ENCODE measurements at regions not wholly inside any gene's neighbourhood (a gene's known extent, or its start where the extent isn't known, plus 50 kb on each side); places are given as distances from the start of the nearest gene placed in this dataset.

DNA sequence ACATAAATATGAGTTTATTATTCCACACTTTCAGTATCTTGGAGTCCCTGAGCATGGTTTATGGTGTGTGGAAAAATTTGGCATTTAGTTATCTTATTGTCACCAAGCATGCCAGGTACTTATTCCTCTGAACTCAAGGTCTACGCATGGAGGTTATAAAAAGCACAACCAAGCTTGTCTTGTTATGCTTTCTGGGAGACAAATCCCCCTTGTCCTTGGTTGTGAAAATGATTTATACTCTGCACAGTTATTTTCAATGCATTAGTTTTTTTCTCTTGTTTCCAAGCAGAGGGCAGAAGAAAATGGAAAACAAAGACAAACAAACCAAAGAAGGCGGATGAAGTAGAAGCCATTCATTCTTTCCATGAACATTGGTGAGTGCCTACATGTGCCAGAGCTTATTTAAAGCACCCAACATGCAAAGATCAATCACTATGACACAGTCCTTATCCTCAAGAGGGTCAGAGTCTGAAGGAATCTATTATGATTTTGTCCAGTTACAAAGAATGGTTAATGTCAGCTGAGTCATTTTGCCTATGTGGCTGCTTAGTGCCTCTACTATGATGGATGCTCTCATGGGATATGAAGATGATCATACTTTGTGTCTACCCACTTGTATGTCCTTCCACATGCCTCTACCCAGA lies 323.1 kb downstream of the TENT4A start:
- Histone ChIP-seq H3K27ac (no peak overlapping the region), H3K36me3 (replicated peaks) (no peaks in the 10 kb centered on the region), H3K27me3 (replicated peaks) (no peaks in the 10 kb centered on the region), H3K4me3 (ENCODE audit: low read depth, low read length) (no peak overlapping the region)
- TF ChIP-seq, protein P1, sequence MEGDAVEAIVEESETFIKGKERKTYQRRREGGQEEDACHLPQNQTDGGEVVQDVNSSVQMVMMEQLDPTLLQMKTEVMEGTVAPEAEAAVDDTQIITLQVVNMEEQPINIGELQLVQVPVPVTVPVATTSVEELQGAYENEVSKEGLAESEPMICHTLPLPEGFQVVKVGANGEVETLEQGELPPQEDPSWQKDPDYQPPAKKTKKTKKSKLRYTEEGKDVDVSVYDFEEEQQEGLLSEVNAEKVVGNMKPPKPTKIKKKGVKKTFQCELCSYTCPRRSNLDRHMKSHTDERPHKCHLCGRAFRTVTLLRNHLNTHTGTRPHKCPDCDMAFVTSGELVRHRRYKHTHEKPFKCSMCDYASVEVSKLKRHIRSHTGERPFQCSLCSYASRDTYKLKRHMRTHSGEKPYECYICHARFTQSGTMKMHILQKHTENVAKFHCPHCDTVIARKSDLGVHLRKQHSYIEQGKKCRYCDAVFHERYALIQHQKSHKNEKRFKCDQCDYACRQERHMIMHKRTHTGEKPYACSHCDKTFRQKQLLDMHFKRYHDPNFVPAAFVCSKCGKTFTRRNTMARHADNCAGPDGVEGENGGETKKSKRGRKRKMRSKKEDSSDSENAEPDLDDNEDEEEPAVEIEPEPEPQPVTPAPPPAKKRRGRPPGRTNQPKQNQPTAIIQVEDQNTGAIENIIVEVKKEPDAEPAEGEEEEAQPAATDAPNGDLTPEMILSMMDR (IDR thresholded peaks at IDR 0.05; ENCODE audit: low read depth, low read length, missing control alignments), result no peak
- DNase-seq, result no peak
- in situ Hi-C loops (cut with HindIII; ENCODE audit: low pct_ligation_motif_present, low sequenced_read_pairs), result no loop called here

DNA sequence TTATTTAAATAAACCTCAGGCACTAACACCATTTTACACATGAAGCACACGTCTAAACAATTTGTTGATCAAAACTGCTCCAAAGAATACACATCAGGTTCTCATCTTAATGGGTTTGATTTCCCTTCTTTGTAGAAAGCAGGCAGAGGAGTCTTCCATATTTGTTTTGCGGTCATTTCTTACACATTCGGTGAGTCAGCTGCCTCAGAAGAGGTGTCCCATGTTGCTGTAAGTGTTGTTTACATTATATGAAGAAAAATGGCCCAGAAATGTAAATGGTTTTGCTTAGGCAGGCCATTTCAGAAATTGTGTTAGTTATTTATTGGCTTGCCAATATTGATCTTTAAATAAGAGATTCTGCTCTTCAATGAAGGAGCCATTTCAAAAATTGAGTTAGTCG lies 325.8 kb downstream of the TENT4A start:
- TF ChIP-seq, protein P1 (IDR thresholded peaks at IDR 0.05; ENCODE audit: low read depth, low read length, missing control alignments), result no peak
- H3K27me3 ChIP-seq (replicated peaks), result no peaks in the 10 kb centered on the region
- DNase-seq, result no peak
- in situ Hi-C loops (cut with HindIII; ENCODE audit: low pct_ligation_motif_present, low sequenced_read_pairs), result no loop called here
- no peaks in the 10 kb centered on the region for H3K36me3 ChIP-seq (replicated peaks)
- no peak overlapping the region for H3K4me3 ChIP-seq (ENCODE audit: low read depth, low read length)
- no peak overlapping the region for H3K27ac ChIP-seq

DNA sequence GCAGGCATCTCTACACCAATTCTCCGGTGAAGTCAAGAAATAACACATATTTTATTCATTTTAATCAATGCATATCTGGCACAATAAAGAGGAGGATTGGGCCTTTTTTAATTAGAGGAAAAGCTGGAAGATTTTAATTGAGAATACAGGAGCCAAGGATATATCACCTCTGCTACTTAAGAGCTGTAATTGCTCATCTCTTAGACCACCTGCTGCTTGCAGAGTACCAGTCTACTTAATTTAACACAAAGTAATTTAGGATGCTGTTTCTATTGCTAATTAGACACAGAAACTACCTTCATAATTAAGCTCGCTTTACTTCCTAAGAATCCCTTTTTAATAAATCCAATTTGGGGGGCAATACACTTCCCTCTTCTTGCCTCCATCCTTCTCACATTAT lies 326.9 kb downstream of the TENT4A start:
- Histone ChIP-seq H3K4me3 (ENCODE audit: low read depth, low read length) (no peak overlapping the region), H3K36me3 (replicated peaks) (no peaks in the 10 kb centered on the region), H3K27me3 (replicated peaks) (no peaks in the 10 kb centered on the region), H3K27ac (no peak overlapping the region)
- no peak for DNase-seq
- TF ChIP-seq, protein P1 (IDR thresholded peaks at IDR 0.05; ENCODE audit: low read depth, low read length, missing control alignments), result no peak
- in situ Hi-C loops (cut with HindIII; ENCODE audit: low pct_ligation_motif_present, low sequenced_read_pairs), result no loop called here

DNA sequence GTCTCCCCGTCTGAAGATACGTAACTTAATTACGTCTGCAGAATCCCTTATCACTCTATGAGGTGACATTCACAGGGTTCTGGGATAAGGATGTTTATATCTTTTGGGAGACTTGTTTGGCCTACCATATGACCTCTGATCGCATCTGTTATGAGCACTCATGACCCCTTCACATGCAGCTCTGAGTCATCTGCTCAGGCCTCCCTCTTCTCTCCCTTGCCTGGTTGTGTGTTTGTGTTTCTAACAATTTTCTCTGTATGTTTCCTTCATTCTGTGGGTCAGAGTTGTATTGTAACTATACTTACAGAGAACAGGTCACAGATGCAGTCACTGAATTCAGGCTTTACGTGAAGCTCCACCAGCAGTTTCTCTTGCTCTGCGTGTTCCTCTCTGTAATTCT lies 330.6 kb downstream of the TENT4A start:
- Histone ChIP-seq H3K36me3 (replicated peaks) (no peaks in the 10 kb centered on the region), H3K4me3 (ENCODE audit: low read depth, low read length) (no peak overlapping the region), H3K27ac (no peak overlapping the region), H3K27me3 (replicated peaks) (no peaks in the 10 kb centered on the region)
- TF ChIP-seq, protein P1 (IDR thresholded peaks at IDR 0.05; ENCODE audit: low read depth, low read length, missing control alignments), result no peak
- in situ Hi-C loops (cut with HindIII; ENCODE audit: low pct_ligation_motif_present, low sequenced_read_pairs), result no loop called here
- no peak for DNase-seq

DNA sequence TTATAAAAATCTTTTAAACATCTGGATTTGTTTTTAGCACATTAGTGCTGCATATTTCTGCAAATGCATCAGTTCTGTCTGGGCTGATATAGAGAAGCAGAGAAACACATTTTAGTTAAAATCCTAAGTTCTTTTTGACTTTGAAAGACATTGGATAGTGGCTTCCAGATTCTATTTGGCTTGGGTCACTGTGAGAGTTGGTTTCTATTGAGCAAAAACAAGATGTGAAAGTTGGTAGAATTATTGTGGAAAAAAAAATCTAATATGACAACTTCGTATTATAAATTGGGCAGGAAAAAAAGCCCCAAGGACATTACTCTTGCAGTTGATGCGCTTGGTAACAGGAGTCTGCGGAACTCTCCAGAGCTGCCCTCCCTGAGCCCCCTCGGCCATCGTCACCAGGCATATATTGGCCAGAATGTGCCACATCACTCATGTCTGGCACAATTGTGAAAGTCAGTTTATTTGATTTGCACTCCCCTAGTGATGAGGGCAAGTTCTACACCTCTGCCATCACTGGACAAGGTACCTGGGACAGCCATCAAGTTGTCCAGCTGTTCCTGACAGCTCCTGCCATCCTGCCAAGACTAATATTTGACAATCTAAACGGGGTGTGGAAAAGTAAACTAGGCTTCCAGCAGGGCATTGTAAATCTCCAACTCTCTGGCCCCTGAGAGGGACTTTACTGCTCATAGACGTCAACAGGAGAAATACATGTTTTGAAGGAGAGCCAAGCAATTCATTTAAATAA lies 334.5 kb downstream of the TENT4A start:
- no peak overlapping the region for H3K4me3 ChIP-seq (ENCODE audit: low read depth, low read length)
- no peak for DNase-seq
- in situ Hi-C loops (cut with HindIII; ENCODE audit: low pct_ligation_motif_present, low sequenced_read_pairs), result no loop called here
- no peaks in the 10 kb centered on the region for H3K27me3 ChIP-seq (replicated peaks)
- TF ChIP-seq, protein P1 (IDR thresholded peaks at IDR 0.05; ENCODE audit: low read depth, low read length, missing control alignments), result no peak
- no peak overlapping the region for H3K27ac ChIP-seq
- no peaks in the 10 kb centered on the region for H3K36me3 ChIP-seq (replicated peaks)
